ENCODE measurements at regions not wholly inside any gene's neighbourhood (a gene's known extent, or its start where the extent isn't known, plus 50 kb on each side); places are given as distances from the start of the nearest gene placed in this dataset.

- no peak for DNase-seq (ENCODE audit: low spot score in 2 of 2)
- no peak overlapping the region for H3K27ac ChIP-seq
Observed at GRCh38 chr1:30192969-30193630, 530.3 kb downstream of the MATN1 start.

GRCh38 chr1:30191154-30191702, 532.2 kb downstream of the MATN1 start:
- H3K36me3 ChIP-seq, result no peaks in the 10 kb centered on the region
- no peak for TF ChIP-seq CTCF (IDR thresholded peaks at IDR 0.05)
- peak in 1 of 2 donors; percentile 69 for DNase-seq (ENCODE audit: low spot score in 2 of 2)
- H3K4me3 ChIP-seq, result no peak overlapping the region
- H3K27me3 ChIP-seq, result no peaks in the 10 kb centered on the region
- no peaks in the 10 kb centered on the region for H3K4me1 ChIP-seq
- H3K27ac ChIP-seq, result peak overlapping the region in 1 of 2 donors; percentile 40
- intact Hi-C loops (cut with DNase I), result no loop called here
- no peaks in the 10 kb centered on the region for H3K9me3 ChIP-seq

More at GRCh38 chr1:30192969-30193630, 530.3 kb downstream of the MATN1 start:
- Histone ChIP-seq H3K27me3 (no peaks in the 10 kb centered on the region), H3K9me3 (no peaks in the 10 kb centered on the region), H3K4me1 (no peaks in the 10 kb centered on the region), H3K36me3 (no peaks in the 10 kb centered on the region), H3K4me3 (no peak overlapping the region)
- no peak for TF ChIP-seq CTCF (IDR thresholded peaks at IDR 0.05)
- intact Hi-C loops (cut with DNase I), result no loop called here

GRCh38 chr1:30190511-30191153, 532.8 kb downstream of the MATN1 start:
- Histone ChIP-seq H3K27me3 (no peaks in the 10 kb centered on the region), H3K9me3 (no peaks in the 10 kb centered on the region), H3K36me3 (no peaks in the 10 kb centered on the region), H3K27ac (peak overlapping the region in 1 of 2 donors; percentile 40), H3K4me3 (no peak overlapping the region), H3K4me1 (no peaks in the 10 kb centered on the region)
- intact Hi-C loops (cut with DNase I), result no loop called here
- TF ChIP-seq CTCF (IDR thresholded peaks at IDR 0.05), result no peak
- DNase-seq (ENCODE audit: low spot score in 2 of 2), result no peak

- H3K4me3 ChIP-seq, result no peak overlapping the region
- no peak for TF ChIP-seq CTCF (IDR thresholded peaks at IDR 0.05)
- no peak for DNase-seq (ENCODE audit: low spot score in 2 of 2)
- H3K4me1 ChIP-seq, result no peaks in the 10 kb centered on the region
- H3K36me3 ChIP-seq, result no peaks in the 10 kb centered on the region
- no peak overlapping the region for H3K27ac ChIP-seq
- no peaks in the 10 kb centered on the region for H3K27me3 ChIP-seq
- H3K9me3 ChIP-seq, result no peaks in the 10 kb centered on the region
- intact Hi-C loops (cut with DNase I), result no loop called here
Observed at GRCh38 chr1:30189818-30190500, 533.4 kb downstream of the MATN1 start.

- Histone ChIP-seq H3K4me1 (no peaks in the 10 kb centered on the region), H3K27me3 (no peaks in the 10 kb centered on the region), H3K4me3 (no peak overlapping the region), H3K27ac (no peak overlapping the region), H3K36me3 (no peaks in the 10 kb centered on the region), H3K9me3 (no peaks in the 10 kb centered on the region)
- no peak for DNase-seq (ENCODE audit: low spot score in 2 of 2)
- no peak for TF ChIP-seq CTCF (IDR thresholded peaks at IDR 0.05)
- intact Hi-C loops (cut with DNase I), result no loop called here
Observed at GRCh38 chr1:30188999-30189398, 534.4 kb downstream of the MATN1 start.
